PC-9 (cell line): ENCODE measurements at regions not wholly inside any gene's neighbourhood (a gene's known extent, or its start where the extent isn't known, plus 50 kb on each side); places are given as distances from the start of the nearest gene placed in this dataset.

Experiments
- EZH2 ChIP-seq: fragments of 200-600 bp; sonication (generic); IDR thresholded peaks from 2 replicates; pipeline ENCODE4 v1.8.0; 2017; ENCODE audit warnings: antibody characterized with exemption, low read depth
- TF ChIP-seq, protein P1 (sequence below): fragments of 200-600 bp; sonication (generic); conservative IDR thresholded peaks from 2 replicates; pipeline ENCODE4 v1.6.1; 2017; ENCODE audit warnings: mixed run types, antibody characterized with exemption, mild to moderate bottlenecking, moderate library complexity

DNA sequence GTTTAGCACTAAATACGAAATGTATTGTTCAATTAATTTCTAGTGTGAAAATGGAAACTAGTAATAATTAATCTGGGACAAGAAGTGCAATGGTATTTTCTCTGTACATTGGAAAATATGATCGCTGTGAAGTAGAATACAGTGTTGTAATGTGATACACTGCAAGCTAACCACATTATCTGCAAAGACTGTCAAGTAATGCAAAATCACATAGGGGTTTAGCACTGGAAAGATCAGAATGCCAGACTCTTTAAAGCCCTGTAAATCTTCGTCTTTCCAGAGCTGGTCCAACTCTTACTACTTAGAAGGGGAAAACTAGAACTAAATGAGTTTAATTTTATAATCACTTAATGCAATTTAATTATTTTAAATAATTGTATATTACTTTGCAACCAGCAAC lies 544.5 kb upstream of the ANO3 start:
- no peak for TF ChIP-seq EZH2
- TF ChIP-seq, protein P1, sequence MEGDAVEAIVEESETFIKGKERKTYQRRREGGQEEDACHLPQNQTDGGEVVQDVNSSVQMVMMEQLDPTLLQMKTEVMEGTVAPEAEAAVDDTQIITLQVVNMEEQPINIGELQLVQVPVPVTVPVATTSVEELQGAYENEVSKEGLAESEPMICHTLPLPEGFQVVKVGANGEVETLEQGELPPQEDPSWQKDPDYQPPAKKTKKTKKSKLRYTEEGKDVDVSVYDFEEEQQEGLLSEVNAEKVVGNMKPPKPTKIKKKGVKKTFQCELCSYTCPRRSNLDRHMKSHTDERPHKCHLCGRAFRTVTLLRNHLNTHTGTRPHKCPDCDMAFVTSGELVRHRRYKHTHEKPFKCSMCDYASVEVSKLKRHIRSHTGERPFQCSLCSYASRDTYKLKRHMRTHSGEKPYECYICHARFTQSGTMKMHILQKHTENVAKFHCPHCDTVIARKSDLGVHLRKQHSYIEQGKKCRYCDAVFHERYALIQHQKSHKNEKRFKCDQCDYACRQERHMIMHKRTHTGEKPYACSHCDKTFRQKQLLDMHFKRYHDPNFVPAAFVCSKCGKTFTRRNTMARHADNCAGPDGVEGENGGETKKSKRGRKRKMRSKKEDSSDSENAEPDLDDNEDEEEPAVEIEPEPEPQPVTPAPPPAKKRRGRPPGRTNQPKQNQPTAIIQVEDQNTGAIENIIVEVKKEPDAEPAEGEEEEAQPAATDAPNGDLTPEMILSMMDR, result no peak
